Kidney epithelial cell (primary cell): ENCODE measurements at regions not wholly inside any gene's neighbourhood (a gene's known extent, or its start where the extent isn't known, plus 50 kb on each side); places are given as distances from the start of the nearest gene placed in this dataset.

Experiments used
- DNase-seq: peaks from one replicate; pipeline ENCODE4 v3.0.0-alpha.2; 2010; ENCODE audit warnings: low read depth
- H3K27me3 ChIP-seq: 2 replicates; pipeline ENCODE4 v1.6.0; 2011; ENCODE audit warnings: low read length; ENCODE audit not compliant: control insufficient read depth, insufficient read depth
- H3K36me3 ChIP-seq: 2 replicates; pipeline ENCODE4 v1.5.1; 2011; ENCODE audit warnings: low read length; ENCODE audit not compliant: control insufficient read depth, insufficient read depth
- H3K4me3 ChIP-seq: 2 replicates; pipeline ENCODE4 v1.5.1; 2011; ENCODE audit warnings: low read depth, mild to moderate bottlenecking, control low read depth, low read length
- TF ChIP-seq, protein P1 (sequence below): IDR thresholded peaks from 2 replicates; pipeline ENCODE4 v1.5.1; 2011; ENCODE audit warnings: mild to moderate bottlenecking, moderate library complexity, low read length, control low read depth, inconsistent platforms; ENCODE audit not compliant: insufficient read depth, poor library complexity, severe bottlenecking

DNA sequence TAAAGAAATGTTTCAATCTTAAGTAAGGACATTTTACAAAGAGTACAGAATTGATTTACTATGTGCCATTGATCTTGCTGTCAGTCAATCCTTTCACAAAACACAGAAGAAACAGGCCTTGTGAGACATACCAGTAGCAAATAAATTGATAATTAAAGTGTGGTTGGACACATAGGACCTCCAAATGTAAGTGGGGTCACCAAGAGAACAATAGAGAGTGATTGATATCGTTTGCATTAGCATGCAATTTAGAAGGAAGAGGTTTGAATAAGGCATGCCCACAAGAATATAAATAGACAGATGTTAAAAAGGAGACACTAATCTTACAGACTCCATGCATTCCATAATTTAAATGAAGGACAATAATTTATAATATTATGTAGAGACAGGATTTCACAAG is 1628.3 kb downstream of the PCDH9 start:
- Histone ChIP-seq H3K36me3 (no peaks in the 10 kb centered on the region), H3K27me3 (no peaks in the 10 kb centered on the region), H3K4me3 (no peak overlapping the region)
- DNase-seq: no peak
- TF ChIP-seq, protein P1, sequence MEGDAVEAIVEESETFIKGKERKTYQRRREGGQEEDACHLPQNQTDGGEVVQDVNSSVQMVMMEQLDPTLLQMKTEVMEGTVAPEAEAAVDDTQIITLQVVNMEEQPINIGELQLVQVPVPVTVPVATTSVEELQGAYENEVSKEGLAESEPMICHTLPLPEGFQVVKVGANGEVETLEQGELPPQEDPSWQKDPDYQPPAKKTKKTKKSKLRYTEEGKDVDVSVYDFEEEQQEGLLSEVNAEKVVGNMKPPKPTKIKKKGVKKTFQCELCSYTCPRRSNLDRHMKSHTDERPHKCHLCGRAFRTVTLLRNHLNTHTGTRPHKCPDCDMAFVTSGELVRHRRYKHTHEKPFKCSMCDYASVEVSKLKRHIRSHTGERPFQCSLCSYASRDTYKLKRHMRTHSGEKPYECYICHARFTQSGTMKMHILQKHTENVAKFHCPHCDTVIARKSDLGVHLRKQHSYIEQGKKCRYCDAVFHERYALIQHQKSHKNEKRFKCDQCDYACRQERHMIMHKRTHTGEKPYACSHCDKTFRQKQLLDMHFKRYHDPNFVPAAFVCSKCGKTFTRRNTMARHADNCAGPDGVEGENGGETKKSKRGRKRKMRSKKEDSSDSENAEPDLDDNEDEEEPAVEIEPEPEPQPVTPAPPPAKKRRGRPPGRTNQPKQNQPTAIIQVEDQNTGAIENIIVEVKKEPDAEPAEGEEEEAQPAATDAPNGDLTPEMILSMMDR: no peak

DNA sequence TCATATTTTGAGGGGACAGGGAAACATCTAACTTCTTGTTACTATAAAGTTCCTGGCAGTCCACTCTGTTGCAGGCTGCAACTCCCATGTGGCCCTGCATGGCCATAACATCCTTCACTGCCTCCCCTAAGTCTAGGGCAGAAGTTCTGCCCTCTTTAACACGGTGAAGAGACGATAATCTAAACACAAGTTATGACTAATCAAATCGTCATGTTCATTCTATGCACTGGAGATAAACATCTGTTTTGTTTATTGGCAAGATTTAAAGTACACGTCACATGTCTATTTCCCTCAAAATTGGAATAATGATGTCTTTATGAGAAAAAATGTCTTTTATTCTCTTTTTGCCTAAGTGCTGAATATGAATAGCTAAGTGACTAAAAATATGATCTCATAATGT is 1629.4 kb downstream of the PCDH9 start:
- H3K27me3 ChIP-seq: no peaks in the 10 kb centered on the region
- no peak for DNase-seq
- no peaks in the 10 kb centered on the region for H3K36me3 ChIP-seq
- TF ChIP-seq, protein P1: no peak
- no peak overlapping the region for H3K4me3 ChIP-seq

DNA sequence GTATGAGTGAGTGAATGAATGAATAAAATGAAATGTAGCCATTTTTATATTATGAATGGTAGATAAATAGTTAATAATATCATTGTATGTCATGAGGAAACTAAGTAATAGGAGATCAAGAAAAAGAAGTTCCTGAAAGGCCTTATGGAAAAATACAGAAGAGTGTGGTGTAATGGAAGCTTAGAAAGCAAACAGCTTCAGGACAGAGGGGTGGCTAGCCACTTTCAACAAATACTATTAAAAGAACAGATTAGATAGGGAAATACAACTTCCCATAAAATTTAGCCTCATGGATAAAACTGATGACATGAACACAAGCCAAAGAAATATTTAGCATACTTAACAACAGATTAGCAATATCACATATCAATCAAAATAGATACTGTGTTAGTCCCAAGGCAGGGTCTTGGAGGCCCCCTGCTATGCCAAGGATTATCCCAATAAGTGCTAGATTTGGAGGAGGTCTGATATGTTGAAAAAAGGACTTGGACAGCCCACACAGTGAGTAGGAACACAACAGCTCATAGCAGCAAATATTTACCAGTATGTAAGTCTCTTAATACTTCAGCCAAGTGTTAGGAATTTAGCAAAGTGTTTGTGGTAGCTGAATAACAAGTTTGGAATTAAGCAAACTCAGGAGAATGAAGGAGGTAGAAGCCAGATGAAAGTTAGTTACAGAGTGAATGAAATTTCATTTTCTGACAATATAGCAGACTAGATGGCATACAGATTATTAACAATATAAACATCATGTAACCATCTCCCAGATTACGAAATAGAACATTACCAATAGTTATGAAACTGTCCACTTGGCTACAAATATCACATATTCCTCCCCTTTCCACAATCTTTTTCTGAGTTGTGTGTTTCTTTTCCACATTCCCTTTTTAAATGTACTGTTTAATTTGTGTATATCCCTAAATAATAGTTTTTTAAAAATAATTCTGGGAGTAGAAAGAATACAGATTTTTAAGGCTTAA is 1632.0 kb downstream of the PCDH9 start:
- Histone ChIP-seq H3K27me3 (no peaks in the 10 kb centered on the region), H3K4me3 (no peak overlapping the region), H3K36me3 (no peaks in the 10 kb centered on the region)
- no peak for DNase-seq
- TF ChIP-seq, protein P1: no peak

DNA sequence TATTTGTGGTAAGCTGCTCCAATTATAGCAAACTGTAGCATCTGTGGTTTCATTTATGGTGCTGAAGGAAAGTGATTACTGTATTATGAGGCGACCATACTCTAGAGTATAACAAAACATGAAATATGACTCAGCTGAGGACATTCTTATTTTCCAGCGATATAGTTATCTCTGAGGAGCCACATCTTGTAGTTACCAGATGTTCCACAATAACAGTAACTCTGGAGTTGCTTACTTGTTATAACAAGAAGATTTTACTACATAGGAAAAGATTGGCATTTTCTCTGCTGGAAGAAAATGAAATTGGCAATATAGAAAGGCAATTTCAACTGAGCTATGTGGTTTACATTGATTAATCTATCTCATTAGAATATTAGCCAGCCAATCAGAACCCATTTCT is 1634.2 kb downstream of the PCDH9 start:
- no peak overlapping the region for H3K4me3 ChIP-seq
- no peaks in the 10 kb centered on the region for H3K36me3 ChIP-seq
- H3K27me3 ChIP-seq: no peaks in the 10 kb centered on the region
- TF ChIP-seq, protein P1: no peak
- no peak for DNase-seq

DNA sequence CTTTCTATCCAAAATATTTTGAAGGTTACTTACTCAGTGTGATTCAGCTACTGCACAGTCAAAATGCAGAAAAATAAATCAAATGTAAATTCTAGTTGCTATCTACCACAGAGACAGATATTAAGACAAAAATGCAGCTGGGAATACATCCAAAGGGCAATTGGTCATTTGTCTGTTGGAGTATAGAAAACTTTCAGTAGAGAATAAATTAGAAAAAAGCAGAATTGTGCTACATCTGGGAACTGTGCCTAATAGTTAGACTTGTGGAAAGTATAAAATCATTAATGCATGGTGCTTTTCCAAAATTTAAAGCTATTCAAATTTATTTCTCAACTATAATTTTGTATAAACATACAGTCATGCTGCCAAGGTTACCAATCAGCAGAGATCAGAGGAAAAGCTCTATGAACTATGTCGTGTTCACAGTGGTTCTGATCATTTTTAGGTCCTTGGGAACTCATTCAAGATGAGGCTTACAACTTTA is 1635.8 kb downstream of the PCDH9 start:
- DNase-seq: no peak
- no peak overlapping the region for H3K4me3 ChIP-seq
- TF ChIP-seq, protein P1: no peak
- no peaks in the 10 kb centered on the region for H3K36me3 ChIP-seq
- H3K27me3 ChIP-seq: no peaks in the 10 kb centered on the region

DNA sequence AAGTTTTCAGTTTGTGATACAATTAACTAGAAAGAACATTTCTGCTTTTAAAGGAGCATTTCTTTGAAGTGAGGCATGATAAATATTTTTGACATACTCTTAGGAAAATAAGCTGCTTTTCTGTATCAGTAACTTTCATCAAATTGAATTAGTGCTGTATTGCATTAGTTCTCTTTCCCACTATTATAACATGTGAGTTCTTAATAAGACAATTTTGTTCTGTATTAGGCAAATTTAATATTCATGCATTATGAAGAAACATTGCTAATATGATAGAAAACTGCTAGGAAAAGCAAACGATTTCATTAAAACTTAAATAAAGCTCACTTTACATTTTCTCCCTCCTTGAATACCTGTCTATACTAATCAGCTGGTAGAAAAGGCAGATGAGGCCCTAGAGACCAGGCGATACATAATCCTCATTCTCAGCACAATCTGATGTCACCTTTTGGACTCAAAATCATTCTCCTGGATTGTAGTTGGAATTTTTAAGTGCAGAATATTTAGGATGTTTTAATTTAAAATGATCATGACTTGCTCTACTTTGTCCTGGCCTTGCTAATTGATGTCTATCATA is 1636.8 kb downstream of the PCDH9 start:
- Histone ChIP-seq H3K4me3 (no peak overlapping the region), H3K27me3 (no peaks in the 10 kb centered on the region), H3K36me3 (no peaks in the 10 kb centered on the region)
- TF ChIP-seq, protein P1: no peak
- no peak for DNase-seq
